ENCODE measurements at regions not wholly inside any gene's neighbourhood (a gene's known extent, or its start where the extent isn't known, plus 50 kb on each side); places are given as distances from the start of the nearest gene placed in this dataset.

DNA sequence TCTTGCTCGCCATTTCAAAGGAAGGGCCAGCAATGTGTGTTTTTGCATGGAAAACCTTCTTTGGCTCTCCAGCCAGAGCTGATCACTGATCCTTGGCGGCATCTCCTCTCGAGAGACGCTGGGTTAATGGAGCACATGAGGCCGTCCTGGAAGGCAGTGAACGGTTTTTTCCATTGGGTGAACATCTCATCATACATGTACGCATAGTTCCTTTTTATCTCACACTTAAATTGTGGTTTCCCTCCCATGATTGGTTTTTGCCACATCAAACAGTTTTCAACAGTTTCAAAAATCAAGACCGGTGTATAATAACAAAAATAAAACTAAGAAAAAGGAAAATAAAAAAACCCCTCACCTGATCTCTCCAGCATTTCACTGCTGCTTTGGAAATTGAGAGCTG, 276.4 kb downstream of the TCF7L2 start:
- no peak overlapping the region for H3K4me3 ChIP-seq
- intact Hi-C loops (cut with micrococcal nuclease) (no loop called here), in situ Hi-C loops (cut with MboI) (no loop called here)
- H3K4me1 ChIP-seq (replicated peaks in 1 of 2; ENCODE audit: control insufficient read depth in 2 of 2, insufficient read depth in 2 of 2, low read length in 2 of 2) = no peaks in the 10 kb centered on the region
- TF ChIP-seq KHSRP (IDR thresholded peaks at IDR 0.05) (no peak), NFE2 (IDR thresholded peaks at IDR 0.05; ENCODE audit: low read depth) (no peak)
- TF ChIP-seq, protein P1, sequence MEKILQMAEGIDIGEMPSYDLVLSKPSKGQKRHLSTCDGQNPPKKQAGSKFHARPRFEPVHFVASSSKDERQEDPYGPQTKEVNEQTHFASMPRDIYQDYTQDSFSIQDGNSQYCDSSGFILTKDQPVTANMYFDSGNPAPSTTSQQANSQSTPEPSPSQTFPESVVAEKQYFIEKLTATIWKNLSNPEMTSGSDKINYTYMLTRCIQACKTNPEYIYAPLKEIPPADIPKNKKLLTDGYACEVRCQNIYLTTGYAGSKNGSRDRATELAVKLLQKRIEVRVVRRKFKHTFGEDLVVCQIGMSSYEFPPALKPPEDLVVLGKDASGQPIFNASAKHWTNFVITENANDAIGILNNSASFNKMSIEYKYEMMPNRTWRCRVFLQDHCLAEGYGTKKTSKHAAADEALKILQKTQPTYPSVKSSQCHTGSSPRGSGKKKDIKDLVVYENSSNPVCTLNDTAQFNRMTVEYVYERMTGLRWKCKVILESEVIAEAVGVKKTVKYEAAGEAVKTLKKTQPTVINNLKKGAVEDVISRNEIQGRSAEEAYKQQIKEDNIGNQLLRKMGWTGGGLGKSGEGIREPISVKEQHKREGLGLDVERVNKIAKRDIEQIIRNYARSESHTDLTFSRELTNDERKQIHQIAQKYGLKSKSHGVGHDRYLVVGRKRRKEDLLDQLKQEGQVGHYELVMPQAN (IDR thresholded peaks at IDR 0.05; ENCODE audit: borderline replicate concordance) = no peak
- TF ChIP-seq, protein P2, sequence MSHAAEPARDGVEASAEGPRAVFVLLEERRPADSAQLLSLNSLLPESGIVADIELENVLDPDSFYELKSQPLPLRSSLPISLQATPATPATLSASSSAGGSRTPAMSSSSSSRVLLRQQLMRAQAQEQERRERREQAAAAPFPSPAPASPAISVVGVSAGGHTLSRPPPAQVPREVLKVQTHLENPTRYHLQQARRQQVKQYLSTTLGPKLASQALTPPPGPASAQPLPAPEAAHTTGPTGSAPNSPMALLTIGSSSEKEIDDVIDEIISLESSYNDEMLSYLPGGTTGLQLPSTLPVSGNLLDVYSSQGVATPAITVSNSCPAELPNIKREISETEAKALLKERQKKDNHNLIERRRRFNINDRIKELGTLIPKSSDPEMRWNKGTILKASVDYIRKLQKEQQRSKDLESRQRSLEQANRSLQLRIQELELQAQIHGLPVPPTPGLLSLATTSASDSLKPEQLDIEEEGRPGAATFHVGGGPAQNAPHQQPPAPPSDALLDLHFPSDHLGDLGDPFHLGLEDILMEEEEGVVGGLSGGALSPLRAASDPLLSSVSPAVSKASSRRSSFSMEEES (CRISPR knock-in tag; IDR thresholded peaks at IDR 0.05) = no peak
- DNase-seq (ENCODE audit: extremely low read depth in 1 of 4, low spot score in 3 of 4) = no peak
- H3K36me3 ChIP-seq (ENCODE audit: control insufficient read depth, insufficient read depth, low read length) = no peaks in the 10 kb centered on the region
- peaks cover 0 to 27% of the 10 kb centered on the region in 2 experiments; a peak in 3 of 5 replicates for H3K27me3 ChIP-seq (ENCODE audit: control insufficient read depth in 2 of 2, insufficient read depth in 2 of 2, low read length in 2 of 2)
- no peak for FAIRE-seq
- 0% methylated on average over 8 of the region's 8 CpGs for WGBS (ENCODE audit: insufficient coverage, low coverage, missing lambda C conversion rate)
- POLR2A ChIA-PET = no interaction called here
- no peak overlapping the region for H3K9ac ChIP-seq (ENCODE audit: insufficient read depth in 1 of 2, low read depth in 2 of 2, low read length in 2 of 2)
- no peak overlapping the region for H3K27ac ChIP-seq (ENCODE audit: extremely low read depth, low read depth, low read length)
- no peak overlapping the region for H3K4me2 ChIP-seq (ENCODE audit: insufficient read depth, low read length)
- H3K79me2 ChIP-seq (ENCODE audit: control insufficient read depth, insufficient read depth, low read length) = no peaks in the 10 kb centered on the region
- H4K20me1 ChIP-seq (replicated peaks; ENCODE audit: control insufficient read depth, insufficient read depth, low read length) = 0 out of 2 replicates have a peak, but pooled peaks cover 3% of the 10 kb centered on the region
- CTCF ChIA-PET (ENCODE audit: low intra/inter-chr PET ratio) = no interaction called here
- no TSS peak for BruUV-seq (replicated peaks)
- no peak for ATAC-seq
- no peaks in the 10 kb centered on the region for H3K9me1 ChIP-seq (ENCODE audit: control insufficient read depth, insufficient read depth, low read length)
- H2AFZ ChIP-seq (ENCODE audit: low read depth, low read length) = no peak overlapping the region
- H3K9me3 ChIP-seq (replicated peaks; ENCODE audit: control insufficient read depth, insufficient read depth, low read depth, low read length) = no peaks in the 10 kb centered on the region

Measured in K562 (cell line).